Neutrophil (primary cell): ENCODE measurements at regions not wholly inside any gene's neighbourhood (a gene's known extent, or its start where the extent isn't known, plus 50 kb on each side); places are given as distances from the start of the nearest gene placed in this dataset.

Source experiments
- H3K27ac ChIP-seq: fragments of 200-600 bp; sonication (generic); 2 replicates; pipeline ENCODE4 v1.5.1; 2016; ENCODE audit warnings: mild to moderate bottlenecking, moderate library complexity
- H3K27me3 ChIP-seq: fragments of 200-600 bp; sonication (generic); 2 replicates; pipeline ENCODE4 v1.6.0; 2016; ENCODE audit warnings: mild to moderate bottlenecking
- H3K36me3 ChIP-seq: fragments of 200-600 bp; sonication (generic); 2 replicates; pipeline ENCODE4 v1.5.1; 2017
- H3K4me1 ChIP-seq, 2 experiments: fragments of 200-600 bp in 1 of 2; sonication (generic) in 1 of 2; 1 replicate in 1 of 2; 2 replicates in 1 of 2; pipeline versions ENCODE4 v1.5.1 to v1.6.1; 2013 to 2016; ENCODE audit warnings: low read depth in 1 of 2, low read length in 1 of 2, mild to moderate bottlenecking in 1 of 2, moderate library complexity in 1 of 2; ENCODE audit not compliant: control insufficient read depth in 1 of 2, insufficient read depth in 1 of 2
- H3K4me3 ChIP-seq, 2 experiments: fragments of 200-600 bp in 1 of 2; sonication (generic) in 1 of 2; 1 replicate in 1 of 2; 2 replicates in 1 of 2; pipeline ENCODE4 v1.5.1; 2013 to 2016; ENCODE audit warnings: low read depth in 1 of 2, low read length in 1 of 2, mild to moderate bottlenecking in 1 of 2, moderate library complexity in 1 of 2
- H3K9me3 ChIP-seq: fragments of 200-600 bp; sonication (generic); 2 replicates; pipeline ENCODE4 v1.5.1; 2016
- TF ChIP-seq, protein P1 (sequence below): fragments of 200-600 bp; sonication (generic); IDR thresholded peaks from 2 replicates; pipeline ENCODE4 v1.5.1; 2016; ENCODE audit warnings: antibody characterized with exemption

DNA sequence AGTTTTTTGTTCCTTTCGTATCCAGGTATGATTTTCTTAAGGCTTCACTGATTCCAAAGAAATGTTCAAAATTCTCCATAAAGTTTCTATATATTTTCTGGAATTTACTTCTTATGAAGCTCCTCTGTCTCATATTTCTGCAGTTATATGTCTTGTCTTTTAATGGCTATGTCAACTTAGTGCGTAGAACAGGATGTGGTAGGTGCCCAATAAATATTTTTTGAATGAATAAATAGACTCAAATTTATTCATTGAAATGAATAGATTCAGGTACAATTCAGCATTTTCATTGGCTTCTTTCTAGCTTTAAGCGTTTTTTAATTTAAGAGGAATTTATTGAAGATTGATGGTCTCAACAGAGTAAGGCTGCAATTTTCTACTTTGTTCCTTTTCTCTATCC, 231.9 kb upstream of the BOD1L1 start:
- Histone ChIP-seq H3K4me3 (no peak overlapping the region), H3K27me3 (no peaks in the 10 kb centered on the region), H3K9me3 (no peaks in the 10 kb centered on the region), H3K4me1 (no peaks in the 10 kb centered on the region), H3K36me3 (no peaks in the 10 kb centered on the region), H3K27ac (no peak overlapping the region)
- TF ChIP-seq, protein P1, sequence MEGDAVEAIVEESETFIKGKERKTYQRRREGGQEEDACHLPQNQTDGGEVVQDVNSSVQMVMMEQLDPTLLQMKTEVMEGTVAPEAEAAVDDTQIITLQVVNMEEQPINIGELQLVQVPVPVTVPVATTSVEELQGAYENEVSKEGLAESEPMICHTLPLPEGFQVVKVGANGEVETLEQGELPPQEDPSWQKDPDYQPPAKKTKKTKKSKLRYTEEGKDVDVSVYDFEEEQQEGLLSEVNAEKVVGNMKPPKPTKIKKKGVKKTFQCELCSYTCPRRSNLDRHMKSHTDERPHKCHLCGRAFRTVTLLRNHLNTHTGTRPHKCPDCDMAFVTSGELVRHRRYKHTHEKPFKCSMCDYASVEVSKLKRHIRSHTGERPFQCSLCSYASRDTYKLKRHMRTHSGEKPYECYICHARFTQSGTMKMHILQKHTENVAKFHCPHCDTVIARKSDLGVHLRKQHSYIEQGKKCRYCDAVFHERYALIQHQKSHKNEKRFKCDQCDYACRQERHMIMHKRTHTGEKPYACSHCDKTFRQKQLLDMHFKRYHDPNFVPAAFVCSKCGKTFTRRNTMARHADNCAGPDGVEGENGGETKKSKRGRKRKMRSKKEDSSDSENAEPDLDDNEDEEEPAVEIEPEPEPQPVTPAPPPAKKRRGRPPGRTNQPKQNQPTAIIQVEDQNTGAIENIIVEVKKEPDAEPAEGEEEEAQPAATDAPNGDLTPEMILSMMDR = no peak

DNA sequence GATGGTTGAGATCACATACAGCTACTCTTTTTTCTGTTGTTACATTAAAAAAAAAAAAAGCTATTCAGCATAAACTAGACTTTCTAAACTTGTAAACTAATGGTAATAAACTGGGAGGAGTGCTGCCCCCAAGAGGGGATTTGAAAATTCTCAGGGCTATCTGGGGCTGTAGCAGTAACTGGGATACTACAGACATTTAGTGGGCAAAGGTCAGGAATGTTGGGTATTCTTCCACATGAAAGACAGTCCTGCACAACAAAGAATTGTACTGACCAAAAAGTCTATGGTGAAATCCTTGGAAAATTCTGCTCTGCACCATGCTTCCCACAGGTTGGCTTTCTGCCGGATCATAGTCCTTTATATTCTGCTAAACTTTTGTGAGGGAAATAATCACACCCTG, 232.6 kb upstream of the BOD1L1 start:
- Histone ChIP-seq H3K4me1 (no peaks in the 10 kb centered on the region), H3K4me3 (no peak overlapping the region), H3K9me3 (no peaks in the 10 kb centered on the region), H3K27ac (no peak overlapping the region), H3K36me3 (no peaks in the 10 kb centered on the region), H3K27me3 (no peaks in the 10 kb centered on the region)
- TF ChIP-seq, protein P1 = no peak

- no peak overlapping the region for H3K4me3 ChIP-seq
- TF ChIP-seq, protein P1 = no peak
- no peaks in the 10 kb centered on the region for H3K27me3 ChIP-seq
- no peaks in the 10 kb centered on the region for H3K9me3 ChIP-seq
- H3K36me3 ChIP-seq = no peaks in the 10 kb centered on the region
- H3K4me1 ChIP-seq = no peaks in the 10 kb centered on the region
- no peak overlapping the region for H3K27ac ChIP-seq
Observed at GRCh38 chr4:13865871-13866669, 238.5 kb upstream of the BOD1L1 start.

- Histone ChIP-seq H3K4me1 (no peaks in the 10 kb centered on the region), H3K36me3 (no peaks in the 10 kb centered on the region), H3K4me3 (no peak overlapping the region), H3K9me3 (no peaks in the 10 kb centered on the region), H3K27ac (no peak overlapping the region), H3K27me3 (no peaks in the 10 kb centered on the region)
- TF ChIP-seq, protein P1 = no peak
Observed at GRCh38 chr4:13866881-13867280, 239.4 kb upstream of the BOD1L1 start.

DNA sequence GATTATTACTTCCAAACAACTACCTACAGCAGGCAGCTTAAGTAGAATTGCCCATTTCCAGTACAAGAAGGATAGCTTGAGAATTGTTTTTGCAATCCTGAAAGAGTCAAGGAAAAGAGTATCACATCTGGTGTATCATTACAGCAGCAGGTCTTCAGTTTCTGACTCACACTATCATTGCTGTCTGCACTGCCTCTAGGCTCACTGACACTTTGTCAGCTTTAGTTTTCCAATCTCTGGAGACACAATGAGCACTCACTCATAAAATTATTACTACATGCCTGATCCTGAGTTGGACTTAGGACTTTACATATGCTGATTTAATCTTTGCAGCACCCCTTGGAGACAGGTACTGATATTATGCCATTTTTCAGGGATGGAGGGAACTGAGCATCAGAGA, 244.6 kb upstream of the BOD1L1 start:
- no peaks in the 10 kb centered on the region for H3K36me3 ChIP-seq
- no peaks in the 10 kb centered on the region for H3K9me3 ChIP-seq
- TF ChIP-seq, protein P1 = no peak
- H3K27me3 ChIP-seq = no peaks in the 10 kb centered on the region
- H3K4me1 ChIP-seq = no peaks in the 10 kb centered on the region
- H3K4me3 ChIP-seq = no peak overlapping the region
- no peak overlapping the region for H3K27ac ChIP-seq
